Trophoblast cell (in vitro differentiated cells and primary cell): ENCODE measurements at regions not wholly inside any gene's neighbourhood (a gene's known extent, or its start where the extent isn't known, plus 50 kb on each side); places are given as distances from the start of the nearest gene placed in this dataset.

Source experiments
- DNase-seq, 2 donors: peaks; one replicate each; pipeline ENCODE4 v3.0.0-alpha.2; 2016
- H2AFZ ChIP-seq: 2 replicates; pipeline ENCODE4 v1.6.1; 2013; ENCODE audit warnings: low read length, moderate library complexity, mild to moderate bottlenecking; ENCODE audit not compliant: insufficient read depth, poor library complexity
- H2AK5ac ChIP-seq: 2 replicates; pipeline ENCODE4 v1.6.1; 2013; ENCODE audit warnings: mild to moderate bottlenecking, low read length
- H2BK120ac ChIP-seq: 2 replicates; pipeline ENCODE4 v1.6.1; 2013; ENCODE audit warnings: low read length, mild to moderate bottlenecking, moderate library complexity; ENCODE audit not compliant: insufficient read depth, poor library complexity
- H2BK12ac ChIP-seq: 2 replicates; pipeline ENCODE4 v1.6.1; 2013; ENCODE audit warnings: mild to moderate bottlenecking, low read length, moderate library complexity
- H2BK5ac ChIP-seq: 2 replicates; pipeline ENCODE4 v1.6.1; 2013; ENCODE audit warnings: low read length, low read depth, moderate library complexity, mild to moderate bottlenecking; ENCODE audit not compliant: poor library complexity
- H3K14ac ChIP-seq: 2 replicates; pipeline ENCODE4 v1.6.1; 2013; ENCODE audit warnings: mild to moderate bottlenecking, low read length
- H3K18ac ChIP-seq: 2 replicates; pipeline ENCODE4 v1.6.1; 2013; ENCODE audit warnings: mild to moderate bottlenecking, low read length
- H3K23ac ChIP-seq: 2 replicates; pipeline ENCODE4 v1.6.1; 2013; ENCODE audit warnings: low read length
- H3K27ac ChIP-seq: 2 replicates; pipeline ENCODE4 v1.5.1; 2013; ENCODE audit warnings: low read depth, mild to moderate bottlenecking, inconsistent platforms, low read length, moderate library complexity
- H3K27me3 ChIP-seq: 2 replicates; pipeline ENCODE4 v1.6.1; 2013; ENCODE audit warnings: inconsistent platforms, mild to moderate bottlenecking, low read length, moderate library complexity; ENCODE audit not compliant: insufficient read depth
- H3K36me3 ChIP-seq, 2 experiments: 1 replicate in 1 of 2; 2 replicates in 1 of 2; pipeline ENCODE4 v1.6.1; 2013; ENCODE audit warnings: low read length in 2 of 2, mild to moderate bottlenecking in 2 of 2, moderate library complexity in 1 of 2; ENCODE audit not compliant: insufficient read depth in 2 of 2, control insufficient read depth in 1 of 2
- H3K4ac ChIP-seq: 2 replicates; pipeline ENCODE4 v1.6.1; 2013; ENCODE audit warnings: low read depth, mild to moderate bottlenecking, low read length, moderate library complexity
- H3K4me1 ChIP-seq, 2 experiments: 1 replicate in 1 of 2; 2 replicates in 1 of 2; pipeline ENCODE4 v1.6.1; 2013; ENCODE audit warnings: low read length in 2 of 2, mild to moderate bottlenecking in 2 of 2, moderate library complexity in 1 of 2; ENCODE audit not compliant: insufficient read depth in 2 of 2, control insufficient read depth in 1 of 2
- H3K4me2 ChIP-seq: 2 replicates; pipeline ENCODE4 v1.6.1; 2013; ENCODE audit warnings: inconsistent platforms, mild to moderate bottlenecking, low read length, moderate library complexity
- H3K4me3 ChIP-seq: 2 replicates; pipeline ENCODE4 v1.5.1; 2013; ENCODE audit warnings: mild to moderate bottlenecking, low read depth, low read length, inconsistent platforms
- H3K79me1 ChIP-seq: one replicate; pipeline ENCODE4 v1.6.1; 2013; ENCODE audit warnings: low read length
- H3K79me2 ChIP-seq: 2 replicates; pipeline ENCODE4 v1.6.1; 2013; ENCODE audit warnings: low read length, mild to moderate bottlenecking; ENCODE audit not compliant: control insufficient read depth, insufficient read depth, poor library complexity
- H3K9ac ChIP-seq: 2 replicates; pipeline ENCODE4 v1.6.1; 2013; ENCODE audit warnings: mild to moderate bottlenecking, low read length
- H3K9me3 ChIP-seq: 2 replicates; pipeline ENCODE4 v1.6.1; 2013; ENCODE audit warnings: low read depth, mild to moderate bottlenecking, control low read depth, inconsistent platforms, low read length; ENCODE audit not compliant: insufficient read depth
- H4K12ac ChIP-seq: 2 replicates; pipeline ENCODE4 v1.6.1; 2013; ENCODE audit warnings: low read depth, mild to moderate bottlenecking, low read length, moderate library complexity
- H4K8ac ChIP-seq: 2 replicates; pipeline ENCODE4 v1.6.1; 2013; ENCODE audit warnings: low read depth, mild to moderate bottlenecking, low read length, moderate library complexity
- H4K91ac ChIP-seq: one replicate; pipeline ENCODE4 v1.6.1; 2013; ENCODE audit warnings: low read depth, mild to moderate bottlenecking, low read length, moderate library complexity
- WGBS: extraction: QIAGEN DNeasy Blood & Tissue Kit; methylation state at CpG from one replicate; pipeline ENCODE4 v1.1.7; 2013; ENCODE audit warnings: missing lambda C conversion rate; ENCODE audit not compliant: insufficient read length, insufficient coverage; ENCODE audit errors: extremely low coverage; 5-methylcytosine and 5-hydroxymethylcytosine counted together

GRCh38 chr7:114786455-114786854 is 135.4 kb upstream of the MDFIC start:
- Histone ChIP-seq H3K4me3 (no peak overlapping the region), H3K4ac (no peak overlapping the region), H3K14ac (no peak overlapping the region), H2AFZ (no peak overlapping the region), H3K18ac (no peak overlapping the region), H3K79me1 (no peaks in the 10 kb centered on the region), H3K9me3 (no peaks in the 10 kb centered on the region), H2BK12ac (no peak overlapping the region), H2BK5ac (no peak overlapping the region), H4K91ac (no peak overlapping the region), H3K36me3 (no peaks in the 10 kb centered on the region), H2AK5ac (no peak overlapping the region), H3K79me2 (no peaks in the 10 kb centered on the region), H2BK120ac (no peak overlapping the region), H3K23ac (no peak overlapping the region), H3K4me1 (no peaks in the 10 kb centered on the region), H3K27me3 (no peaks in the 10 kb centered on the region), H4K8ac (no peak overlapping the region), H4K12ac (no peak overlapping the region), H3K9ac (no peak overlapping the region), H3K27ac (no peak overlapping the region), H3K4me2 (no peak overlapping the region)
- WGBS = no CpG with 5 or more reads among the region's 7 CpGs
- no peak for DNase-seq

DNA sequence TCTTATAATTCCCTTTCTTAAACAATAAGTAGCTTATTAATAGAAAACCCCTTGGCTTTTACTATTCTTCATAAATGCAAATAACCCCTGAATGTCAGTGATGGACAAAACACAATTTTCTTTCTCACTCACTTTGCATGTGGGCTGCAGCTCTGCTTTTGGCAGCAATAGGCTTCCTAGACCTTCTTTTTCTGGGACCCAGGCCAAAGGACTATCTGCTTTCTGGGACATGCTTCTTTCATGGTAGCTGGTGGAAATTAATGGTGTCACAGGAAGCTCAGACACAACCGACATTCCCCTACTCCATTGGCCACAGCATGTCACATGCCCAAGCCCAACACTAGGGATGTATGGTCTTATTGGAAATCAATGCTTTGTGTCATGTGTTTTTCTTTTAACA is 134.3 kb upstream of the MDFIC start:
- no peak overlapping the region for H4K91ac ChIP-seq
- no peak overlapping the region for H3K4me3 ChIP-seq
- H3K14ac ChIP-seq = no peak overlapping the region
- H3K4me1 ChIP-seq = no peaks in the 10 kb centered on the region
- no peak overlapping the region for H3K27ac ChIP-seq
- no peaks in the 10 kb centered on the region for H3K27me3 ChIP-seq
- no peak overlapping the region for H3K4me2 ChIP-seq
- H3K18ac ChIP-seq = no peak overlapping the region
- H3K23ac ChIP-seq = no peak overlapping the region
- DNase-seq = no peak
- H2AK5ac ChIP-seq = no peak overlapping the region
- H4K12ac ChIP-seq = no peak overlapping the region
- no peak overlapping the region for H4K8ac ChIP-seq
- H2BK120ac ChIP-seq = no peak overlapping the region
- no peaks in the 10 kb centered on the region for H3K9me3 ChIP-seq
- H3K4ac ChIP-seq = no peak overlapping the region
- no peaks in the 10 kb centered on the region for H3K36me3 ChIP-seq
- no peak overlapping the region for H3K9ac ChIP-seq
- WGBS = no CpG with 5 or more reads among the region's 1 CpG
- H3K79me1 ChIP-seq = no peaks in the 10 kb centered on the region
- no peaks in the 10 kb centered on the region for H3K79me2 ChIP-seq
- H2BK5ac ChIP-seq = no peak overlapping the region
- H2BK12ac ChIP-seq = no peak overlapping the region
- no peak overlapping the region for H2AFZ ChIP-seq

GRCh38 chr7:114788706-114789105 is 133.2 kb upstream of the MDFIC start:
- Histone ChIP-seq H3K18ac (no peak overlapping the region), H3K79me1 (no peaks in the 10 kb centered on the region), H2AK5ac (no peak overlapping the region), H4K91ac (no peak overlapping the region), H3K4ac (no peak overlapping the region), H3K9me3 (no peaks in the 10 kb centered on the region), H3K4me2 (no peak overlapping the region), H3K36me3 (no peaks in the 10 kb centered on the region), H2BK5ac (no peak overlapping the region), H4K8ac (no peak overlapping the region), H3K4me1 (no peaks in the 10 kb centered on the region), H4K12ac (no peak overlapping the region), H3K79me2 (no peaks in the 10 kb centered on the region), H2AFZ (no peak overlapping the region), H3K4me3 (no peak overlapping the region), H3K27ac (no peak overlapping the region), H3K14ac (no peak overlapping the region), H2BK12ac (no peak overlapping the region), H3K23ac (no peak overlapping the region), H3K27me3 (no peaks in the 10 kb centered on the region), H2BK120ac (no peak overlapping the region), H3K9ac (no peak overlapping the region)
- no CpG with 5 or more reads among the region's 4 CpGs for WGBS
- no peak for DNase-seq

GRCh38 chr7:114789161-114789560 is 132.7 kb upstream of the MDFIC start:
- H2AFZ ChIP-seq = no peak overlapping the region
- H3K4me1 ChIP-seq = no peaks in the 10 kb centered on the region
- no peak for DNase-seq
- no peaks in the 10 kb centered on the region for H3K27me3 ChIP-seq
- no peak overlapping the region for H4K8ac ChIP-seq
- no peak overlapping the region for H3K4me2 ChIP-seq
- no peaks in the 10 kb centered on the region for H3K9me3 ChIP-seq
- H3K36me3 ChIP-seq = no peaks in the 10 kb centered on the region
- no peak overlapping the region for H4K12ac ChIP-seq
- WGBS = no CpG with 5 or more reads among the region's 2 CpGs
- H3K9ac ChIP-seq = no peak overlapping the region
- no peak overlapping the region for H2BK12ac ChIP-seq
- H3K79me2 ChIP-seq = no peaks in the 10 kb centered on the region
- H3K4ac ChIP-seq = no peak overlapping the region
- no peak overlapping the region for H4K91ac ChIP-seq
- H2BK5ac ChIP-seq = no peak overlapping the region
- H3K79me1 ChIP-seq = no peaks in the 10 kb centered on the region
- H3K18ac ChIP-seq = no peak overlapping the region
- no peak overlapping the region for H2AK5ac ChIP-seq
- no peak overlapping the region for H3K4me3 ChIP-seq
- H2BK120ac ChIP-seq = no peak overlapping the region
- no peak overlapping the region for H3K14ac ChIP-seq
- H3K23ac ChIP-seq = no peak overlapping the region
- H3K27ac ChIP-seq = no peak overlapping the region
